IMR-90 (cell line): ENCODE measurements at regions not wholly inside any gene's neighbourhood (a gene's known extent, or its start where the extent isn't known, plus 50 kb on each side); places are given as distances from the start of the nearest gene placed in this dataset.

Experiments
- ATAC-seq: fragments of 200-7000 bp; cut with Tn5 transposase; 2 replicates; pipeline ENCODE4 v1.9.1; 2020; ENCODE audit warnings: low read depth, mild to moderate bottlenecking, moderate library complexity
- BruUV-seq: library from RNA; stranded (reverse); fragments of 400-500 nt; replicated peaks from 2 replicates; lab custom pipeline; 2021; lab: Mats Ljungman, UMichigan
- CTCF ChIA-PET: fragments of 300-600 bp; formaldehyde crosslinking; extraction: SDS; loops from one replicate; lab custom pipeline; 2021; ENCODE audit warnings: antibody characterized with exemption; lab: Yijun Ruan, JAX
- POLR2A ChIA-PET: fragments of 300-600 bp; sonication (Branson Sonifier 250); formaldehyde crosslinking; loops from one replicate; lab custom pipeline; 2022; ENCODE audit warnings: antibody characterized with exemption; ENCODE audit not compliant: unreplicated experiment; lab: Charles Lee
- DNase-seq: peaks from one replicate; pipeline ENCODE4 v3.0.0; 2013
- H2AFZ ChIP-seq: replicated peaks from 2 replicates; pipeline ENCODE3; 2013; ENCODE audit warnings: low read length, mild to moderate bottlenecking; ENCODE audit not compliant: poor library complexity
- H2AK5ac ChIP-seq: 2 replicates; pipeline ENCODE4 v1.6.1; 2013; ENCODE audit warnings: low read depth, low read length, inconsistent platforms
- H2AK9ac ChIP-seq: replicated peaks from 2 replicates; pipeline ENCODE3; 2013; ENCODE audit warnings: mild to moderate bottlenecking, low read depth, low read length, moderate library complexity; ENCODE audit not compliant: poor library complexity
- H2BK120ac ChIP-seq: 2 replicates; pipeline ENCODE4 v1.6.1; 2013; ENCODE audit warnings: low read depth, low read length, inconsistent platforms
- H2BK15ac ChIP-seq: 3 replicates; pipeline ENCODE4 v1.6.1; 2013; ENCODE audit warnings: low read depth, low read length, inconsistent platforms
- H2BK20ac ChIP-seq: 2 replicates; pipeline ENCODE4 v1.6.1; 2013; ENCODE audit warnings: low read depth, mild to moderate bottlenecking, inconsistent platforms, low read length, moderate library complexity
- H2BK5ac ChIP-seq: 2 replicates; pipeline ENCODE4 v1.6.1; 2013; ENCODE audit warnings: mild to moderate bottlenecking, low read depth, low read length, inconsistent platforms; ENCODE audit not compliant: poor library complexity, severe bottlenecking
- H3K14ac ChIP-seq: replicated peaks from 2 replicates; pipeline ENCODE4 v1.6.1; 2013; ENCODE audit warnings: low read depth, low read length, inconsistent platforms
- H3K18ac ChIP-seq: 2 replicates; pipeline ENCODE4 v1.6.1; 2013; ENCODE audit warnings: low read depth, low read length, control low read depth
- H3K23ac ChIP-seq: 2 replicates; pipeline ENCODE4 v1.6.1; 2013; ENCODE audit warnings: low read depth, low read length, inconsistent platforms
- H3K27ac ChIP-seq: 2 replicates; pipeline ENCODE4 v1.5.1; 2013; ENCODE audit warnings: mild to moderate bottlenecking, control low read depth, low read length; ENCODE audit not compliant: insufficient read depth
- H3K27me3 ChIP-seq: 2 replicates; pipeline ENCODE4 v1.6.1; 2013; ENCODE audit warnings: low read length; ENCODE audit not compliant: control insufficient read depth, insufficient read depth
- H3K36me3 ChIP-seq: 2 replicates; pipeline ENCODE4 v1.6.1; 2013; ENCODE audit warnings: low read length, mixed read lengths; ENCODE audit not compliant: control insufficient read depth, insufficient read depth
- H3K4ac ChIP-seq: 2 replicates; pipeline ENCODE4 v1.6.1; 2013; ENCODE audit warnings: low read depth, low read length, inconsistent platforms
- H3K4me1 ChIP-seq: 2 replicates; pipeline ENCODE4 v1.6.1; 2013; ENCODE audit warnings: low read length, mixed read lengths; ENCODE audit not compliant: control insufficient read depth, insufficient read depth
- H3K4me2 ChIP-seq: 2 replicates; pipeline ENCODE4 v1.6.1; 2013; ENCODE audit warnings: low read depth, mild to moderate bottlenecking, control low read depth, low read length, moderate library complexity
- H3K4me3 ChIP-seq: 2 replicates; pipeline ENCODE4 v1.5.1; 2013; ENCODE audit warnings: low read depth, mild to moderate bottlenecking, control low read depth, low read length, moderate library complexity; ENCODE audit not compliant: insufficient read depth
- H3K56ac ChIP-seq: 2 replicates; pipeline ENCODE4 v1.6.1; 2013; ENCODE audit warnings: low read length, inconsistent platforms; ENCODE audit not compliant: insufficient read depth; ENCODE audit errors: extremely low read depth
- H3K79me1 ChIP-seq, 2 experiments: 2 replicates each; pipeline ENCODE4 v1.6.1; 2013; ENCODE audit warnings: low read length in 2 of 2, inconsistent platforms in 1 of 2, low read depth in 1 of 2
- H3K9ac ChIP-seq: 2 replicates; pipeline ENCODE4 v1.6.1; 2013; ENCODE audit warnings: low read depth, low read length, control low read depth
- H3K9me1 ChIP-seq: 2 replicates; pipeline ENCODE4 v1.6.1; 2013; ENCODE audit warnings: low read length, inconsistent platforms; ENCODE audit not compliant: insufficient read depth
- H3K9me3 ChIP-seq: 2 replicates; pipeline ENCODE4 v1.6.1; 2013; ENCODE audit warnings: low read length; ENCODE audit not compliant: control insufficient read depth, insufficient read depth
- H4K20me1 ChIP-seq: 2 replicates; pipeline ENCODE4 v1.6.1; 2013; ENCODE audit warnings: low read length, inconsistent platforms; ENCODE audit not compliant: insufficient read depth
- H4K5ac ChIP-seq: 2 replicates; pipeline ENCODE4 v1.6.1; 2013; ENCODE audit warnings: mild to moderate bottlenecking, low read depth, low read length, control low read depth
- H4K8ac ChIP-seq, 2 experiments: 2 replicates each; pipeline ENCODE4 v1.6.1; 2013; ENCODE audit warnings: low read depth in 2 of 2, low read length in 2 of 2, control low read depth in 1 of 2, inconsistent platforms in 1 of 2
- H4K91ac ChIP-seq: 2 replicates; pipeline ENCODE4 v1.6.1; 2013; ENCODE audit warnings: low read depth, low read length, inconsistent platforms; ENCODE audit not compliant: insufficient read depth
- FOS ChIP-seq: fragments of 150-350 bp; IDR thresholded peaks from 2 replicates; pipeline ENCODE4 v1.6.1; 2016; ENCODE audit warnings: low read depth, low read length
- NFE2L2 ChIP-seq: fragments of 150-350 bp; IDR thresholded peaks from 2 replicates; pipeline ENCODE4 v1.6.1; 2016; ENCODE audit warnings: low read depth, mild to moderate bottlenecking, low read length
- RFX5 ChIP-seq: IDR thresholded peaks from 2 replicates; pipeline ENCODE4 v1.8.0; 2012; ENCODE audit warnings: low read depth, mild to moderate bottlenecking, low read length, moderate library complexity
- WGBS, 2 experiments: methylation state at CpG; one replicate each; pipeline versions ENCODE4 v1.1.5 to v1.1.7; 2013; ENCODE audit warnings: missing lambda C conversion rate in 2 of 2; ENCODE audit not compliant: insufficient read length in 1 of 2; ENCODE audit errors: extremely low coverage in 2 of 2; 5-methylcytosine and 5-hydroxymethylcytosine counted together
- dilution Hi-C: fragments of 300-500 bp; cut with HindIII; formaldehyde crosslinking; loops from one replicate; pipeline ENCODE4 v1.14.3; 2018; ENCODE audit warnings: low sequenced_read_pairs; ENCODE audit not compliant: unreplicated experiment
- in situ Hi-C: fragments of 300-500 bp; cut with MboI; formaldehyde crosslinking; loops from 3 replicates; pipeline ENCODE4 v1.14.3; 2019; ENCODE audit warnings: low sequenced_read_pairs, inconsistent platforms, mixed read lengths
- intact Hi-C: fragments of 100-400 bp; cut with micrococcal nuclease; formaldehyde crosslinking; loops from 2 replicates; pipeline ENCODE4 v1.10.0; 2022
- TF ChIP-seq, protein P1 (sequence below): conservative IDR thresholded peaks from 2 replicates; pipeline ENCODE4 v1.5.1; 2012; ENCODE audit warnings: mild to moderate bottlenecking, low read depth, low read length, improper control_type of control experiment

DNA sequence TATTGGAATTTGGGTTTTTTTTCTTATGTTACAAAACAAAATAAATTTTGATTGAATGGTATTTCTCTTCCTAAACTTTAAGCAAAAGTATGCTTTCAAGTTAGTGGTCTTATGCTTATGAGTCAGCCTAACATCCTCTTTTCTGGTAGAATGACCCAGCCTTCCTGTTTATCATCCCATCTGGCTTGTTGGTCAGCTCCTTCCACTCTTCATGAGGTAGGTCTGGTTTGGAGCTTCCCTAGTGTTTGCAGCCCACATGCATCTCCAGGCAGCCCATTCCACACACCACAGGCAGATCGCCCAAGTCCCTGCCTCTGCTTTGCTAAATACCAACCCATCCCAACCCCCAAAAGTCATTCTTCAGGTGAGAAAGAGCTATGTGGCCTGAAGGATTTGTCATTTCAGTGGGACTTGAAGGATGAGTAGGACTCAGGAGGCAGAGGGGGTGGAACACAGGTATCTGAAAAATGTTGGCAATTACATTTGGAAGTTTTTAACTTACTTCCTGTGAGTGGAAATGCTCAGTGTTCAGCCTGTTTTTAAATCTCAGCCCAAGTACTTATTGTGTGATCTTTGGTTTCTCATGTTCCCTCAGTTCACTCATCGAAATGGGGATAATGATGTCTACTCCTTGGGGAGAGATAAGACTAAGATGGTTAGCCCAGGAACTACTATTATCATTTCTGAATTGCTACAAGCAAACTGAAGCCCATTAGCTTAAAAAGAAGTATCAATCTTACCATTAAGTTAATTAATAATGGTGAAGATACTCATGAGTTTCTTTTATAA, 294.0 kb downstream of the ADGB start:
- peak overlapping the region; percentile 55 for H4K91ac ChIP-seq
- H3K23ac ChIP-seq, result peak overlapping the region; percentile 61; the same call in 1 of the 2 replicates
- peak overlapping the region; percentile 53 for H2BK5ac ChIP-seq
- H3K14ac ChIP-seq, result peak overlapping the region; percentile 77
- no peak overlapping the region for H3K4me3 ChIP-seq
- DNase-seq (peak; percentile 92), ATAC-seq (peak; percentile 87)
- no peaks in the 10 kb centered on the region for H3K27me3 ChIP-seq
- H2BK120ac ChIP-seq, result peak overlapping the region; percentile 93
- no CpG with 5 or more reads among the region's 2 CpGs for WGBS, 2 experiments
- peak overlapping the region; percentile 49 for H3K4me2 ChIP-seq
- H4K8ac ChIP-seq, result peak overlapping the region; percentile 1 to 85; a peak in 2 of 4 replicates
- no peak overlapping the region for H2AK9ac ChIP-seq
- H4K20me1 ChIP-seq, result no peaks in the 10 kb centered on the region
- H2BK15ac ChIP-seq, result peak overlapping the region; percentile 64; the same call in 1 of the 3 replicates
- peak overlapping the region; percentile 45; the same call in 1 of the 2 replicates for H3K56ac ChIP-seq
- peaks cover 14% of the 10 kb centered on the region for H3K4me1 ChIP-seq
- H3K79me1 ChIP-seq, result peaks cover 0 to 4% of the 10 kb centered on the region in 2 experiments; a peak in 1 of 4 replicates
- intact Hi-C loops (no loop called here), in situ Hi-C loops (no loop called here), dilution Hi-C loops (no loop called here)
- TF ChIP-seq, protein P1, sequence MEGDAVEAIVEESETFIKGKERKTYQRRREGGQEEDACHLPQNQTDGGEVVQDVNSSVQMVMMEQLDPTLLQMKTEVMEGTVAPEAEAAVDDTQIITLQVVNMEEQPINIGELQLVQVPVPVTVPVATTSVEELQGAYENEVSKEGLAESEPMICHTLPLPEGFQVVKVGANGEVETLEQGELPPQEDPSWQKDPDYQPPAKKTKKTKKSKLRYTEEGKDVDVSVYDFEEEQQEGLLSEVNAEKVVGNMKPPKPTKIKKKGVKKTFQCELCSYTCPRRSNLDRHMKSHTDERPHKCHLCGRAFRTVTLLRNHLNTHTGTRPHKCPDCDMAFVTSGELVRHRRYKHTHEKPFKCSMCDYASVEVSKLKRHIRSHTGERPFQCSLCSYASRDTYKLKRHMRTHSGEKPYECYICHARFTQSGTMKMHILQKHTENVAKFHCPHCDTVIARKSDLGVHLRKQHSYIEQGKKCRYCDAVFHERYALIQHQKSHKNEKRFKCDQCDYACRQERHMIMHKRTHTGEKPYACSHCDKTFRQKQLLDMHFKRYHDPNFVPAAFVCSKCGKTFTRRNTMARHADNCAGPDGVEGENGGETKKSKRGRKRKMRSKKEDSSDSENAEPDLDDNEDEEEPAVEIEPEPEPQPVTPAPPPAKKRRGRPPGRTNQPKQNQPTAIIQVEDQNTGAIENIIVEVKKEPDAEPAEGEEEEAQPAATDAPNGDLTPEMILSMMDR, result no peak
- TF ChIP-seq FOS, result 0 out of 2 replicates have a peak, but pooled peaks have one; percentile 47
- no peak for TF ChIP-seq NFE2L2
- TF ChIP-seq RFX5, result no peak
- H3K27ac ChIP-seq, result peak overlapping the region; percentile 78
- peak overlapping the region; percentile 54 for H4K5ac ChIP-seq
- peak overlapping the region; percentile 28 for H2AK5ac ChIP-seq
- ChIA-PET POLR2A (no interaction called here), CTCF (interaction anchor here (1.2 kb wide), 1 partner anchor 14 kb away, joined by 3 read pairs; no protein-coding TSS in a partner anchor)
- peak overlapping the region; percentile 71 for H3K18ac ChIP-seq
- no peaks in the 10 kb centered on the region for H3K9me3 ChIP-seq
- H3K9me1 ChIP-seq, result peaks cover 13% of the 10 kb centered on the region
- H2AFZ ChIP-seq, result no peak overlapping the region
- BruUV-seq, result no TSS peak
- no peak overlapping the region for H3K9ac ChIP-seq
- H2BK20ac ChIP-seq, result peak overlapping the region; percentile 96
- peak overlapping the region; percentile 87 for H3K4ac ChIP-seq
- H3K36me3 ChIP-seq, result no peaks in the 10 kb centered on the region
